ENCODE measurements at regions not wholly inside any gene's neighbourhood (a gene's known extent, or its start where the extent isn't known, plus 50 kb on each side); places are given as distances from the start of the nearest gene placed in this dataset.

DNA sequence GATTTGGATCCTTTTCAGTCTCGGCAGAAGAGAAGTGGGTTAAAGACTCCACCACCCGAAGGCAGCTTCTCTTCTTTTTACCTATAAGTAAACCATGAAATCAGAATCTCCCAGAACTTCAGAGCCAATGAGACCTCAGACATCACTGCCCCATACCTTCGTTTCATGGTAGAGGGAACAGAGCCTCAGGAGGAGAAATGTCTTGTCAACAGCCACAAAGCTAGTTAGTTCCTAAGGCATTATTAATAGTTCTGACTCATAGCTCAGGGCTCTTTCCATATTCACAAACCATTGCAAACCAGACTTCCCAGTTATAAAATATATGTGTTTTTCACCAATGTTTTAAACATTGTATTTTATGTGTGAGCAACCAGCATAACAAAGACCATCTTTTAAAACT is 118.7 kb upstream of the RIPOR2 start:
- TF ChIP-seq SIN3A (IDR thresholded peaks at IDR 0.05; ENCODE audit: borderline replicate concordance, insufficient read depth, low read length) (no peak), TAF1 (IDR thresholded peaks at IDR 0.05; ENCODE audit: borderline replicate concordance, insufficient read depth, low read length) (no peak), POLR2AphosphoS5 (IDR thresholded peaks at IDR 0.05; ENCODE audit: low read depth, low read length) (no peak), FOXP2 (optimal IDR thresholded peaks at IDR 0.05; ENCODE audit: borderline replicate concordance, extremely low read depth, extremely low read length, insufficient read depth) (no peak)
- TF ChIP-seq, protein P1, sequence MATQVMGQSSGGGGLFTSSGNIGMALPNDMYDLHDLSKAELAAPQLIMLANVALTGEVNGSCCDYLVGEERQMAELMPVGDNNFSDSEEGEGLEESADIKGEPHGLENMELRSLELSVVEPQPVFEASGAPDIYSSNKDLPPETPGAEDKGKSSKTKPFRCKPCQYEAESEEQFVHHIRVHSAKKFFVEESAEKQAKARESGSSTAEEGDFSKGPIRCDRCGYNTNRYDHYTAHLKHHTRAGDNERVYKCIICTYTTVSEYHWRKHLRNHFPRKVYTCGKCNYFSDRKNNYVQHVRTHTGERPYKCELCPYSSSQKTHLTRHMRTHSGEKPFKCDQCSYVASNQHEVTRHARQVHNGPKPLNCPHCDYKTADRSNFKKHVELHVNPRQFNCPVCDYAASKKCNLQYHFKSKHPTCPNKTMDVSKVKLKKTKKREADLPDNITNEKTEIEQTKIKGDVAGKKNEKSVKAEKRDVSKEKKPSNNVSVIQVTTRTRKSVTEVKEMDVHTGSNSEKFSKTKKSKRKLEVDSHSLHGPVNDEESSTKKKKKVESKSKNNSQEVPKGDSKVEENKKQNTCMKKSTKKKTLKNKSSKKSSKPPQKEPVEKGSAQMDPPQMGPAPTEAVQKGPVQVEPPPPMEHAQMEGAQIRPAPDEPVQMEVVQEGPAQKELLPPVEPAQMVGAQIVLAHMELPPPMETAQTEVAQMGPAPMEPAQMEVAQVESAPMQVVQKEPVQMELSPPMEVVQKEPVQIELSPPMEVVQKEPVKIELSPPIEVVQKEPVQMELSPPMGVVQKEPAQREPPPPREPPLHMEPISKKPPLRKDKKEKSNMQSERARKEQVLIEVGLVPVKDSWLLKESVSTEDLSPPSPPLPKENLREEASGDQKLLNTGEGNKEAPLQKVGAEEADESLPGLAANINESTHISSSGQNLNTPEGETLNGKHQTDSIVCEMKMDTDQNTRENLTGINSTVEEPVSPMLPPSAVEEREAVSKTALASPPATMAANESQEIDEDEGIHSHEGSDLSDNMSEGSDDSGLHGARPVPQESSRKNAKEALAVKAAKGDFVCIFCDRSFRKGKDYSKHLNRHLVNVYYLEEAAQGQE (IDR thresholded peaks at IDR 0.05; ENCODE audit: insufficient read depth in 1 of 2, low read depth in 2 of 2, low read length in 2 of 2) = no peak

DNA sequence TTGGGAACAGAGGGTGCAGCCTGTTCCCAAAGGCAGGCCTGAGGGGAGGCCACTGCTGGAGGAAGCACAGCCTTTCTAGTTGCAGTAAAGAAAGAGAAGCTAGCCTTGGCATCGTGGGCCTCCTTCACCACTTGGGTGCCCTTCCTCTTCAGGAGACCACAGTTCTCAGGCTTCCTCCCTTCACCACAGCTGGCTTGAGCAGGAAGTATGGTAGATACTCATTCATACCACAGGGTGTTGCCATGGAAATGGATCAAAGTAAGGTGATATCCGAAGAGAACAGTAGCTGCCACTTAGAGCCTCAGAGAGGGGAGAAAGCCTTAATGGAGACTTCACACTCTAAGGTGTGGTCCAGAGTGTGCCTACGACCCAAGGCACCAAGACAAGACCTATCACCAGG is 120.4 kb upstream of the RIPOR2 start:
- TF ChIP-seq FOXP2 (optimal IDR thresholded peaks at IDR 0.05; ENCODE audit: borderline replicate concordance, extremely low read depth, extremely low read length, insufficient read depth) (no peak), TAF1 (IDR thresholded peaks at IDR 0.05; ENCODE audit: borderline replicate concordance, insufficient read depth, low read length) (no peak), SIN3A (IDR thresholded peaks at IDR 0.05; ENCODE audit: borderline replicate concordance, insufficient read depth, low read length) (no peak), POLR2AphosphoS5 (IDR thresholded peaks at IDR 0.05; ENCODE audit: low read depth, low read length) (no peak)
- TF ChIP-seq, protein P1 (IDR thresholded peaks at IDR 0.05; ENCODE audit: insufficient read depth in 1 of 2, low read depth in 2 of 2, low read length in 2 of 2) = no peak

DNA sequence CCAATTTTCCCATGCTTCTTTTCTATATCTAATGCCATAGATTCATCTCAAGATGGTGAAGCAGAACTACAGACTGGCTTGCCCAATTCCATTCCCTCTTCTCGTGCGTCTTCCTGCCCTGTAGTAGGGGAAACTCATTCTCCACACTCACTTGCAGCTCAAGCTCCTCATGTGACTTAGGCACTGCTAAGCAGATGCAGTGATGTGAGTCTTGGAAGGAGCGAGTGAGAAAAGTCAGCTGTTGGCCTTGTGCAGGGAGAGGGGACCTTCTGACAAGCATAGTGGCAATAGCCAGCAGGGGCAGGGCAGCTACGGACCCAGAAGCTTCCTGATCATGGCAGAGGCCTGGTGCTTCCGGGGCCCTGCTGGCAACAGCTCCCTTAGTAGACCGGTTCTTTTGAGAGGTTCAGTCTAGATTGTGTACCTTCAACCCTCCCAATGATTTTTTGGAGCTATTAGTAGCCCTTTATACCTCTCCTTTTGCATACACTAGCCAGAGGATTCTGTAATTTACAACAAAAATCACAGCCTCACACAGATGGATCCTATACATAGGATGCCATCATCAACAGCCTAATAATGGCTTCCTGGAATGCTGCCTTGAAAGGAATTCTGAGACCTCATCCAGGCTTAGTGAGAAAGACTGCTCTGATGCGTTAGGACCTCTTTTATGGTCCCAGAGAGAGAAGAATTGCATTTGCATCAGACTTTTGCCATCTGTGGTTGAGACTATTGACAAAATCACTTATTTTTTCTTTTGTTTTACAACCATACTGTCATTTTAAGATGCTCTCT is 121.5 kb upstream of the RIPOR2 start:
- TF ChIP-seq, protein P1 (IDR thresholded peaks at IDR 0.05; ENCODE audit: insufficient read depth in 1 of 2, low read depth in 2 of 2, low read length in 2 of 2) = no peak
- TF ChIP-seq POLR2AphosphoS5 (IDR thresholded peaks at IDR 0.05; ENCODE audit: low read depth, low read length) (no peak), SIN3A (IDR thresholded peaks at IDR 0.05; ENCODE audit: borderline replicate concordance, insufficient read depth, low read length) (no peak), TAF1 (IDR thresholded peaks at IDR 0.05; ENCODE audit: borderline replicate concordance, insufficient read depth, low read length) (no peak), FOXP2 (optimal IDR thresholded peaks at IDR 0.05; ENCODE audit: borderline replicate concordance, extremely low read depth, extremely low read length, insufficient read depth) (no peak)

DNA sequence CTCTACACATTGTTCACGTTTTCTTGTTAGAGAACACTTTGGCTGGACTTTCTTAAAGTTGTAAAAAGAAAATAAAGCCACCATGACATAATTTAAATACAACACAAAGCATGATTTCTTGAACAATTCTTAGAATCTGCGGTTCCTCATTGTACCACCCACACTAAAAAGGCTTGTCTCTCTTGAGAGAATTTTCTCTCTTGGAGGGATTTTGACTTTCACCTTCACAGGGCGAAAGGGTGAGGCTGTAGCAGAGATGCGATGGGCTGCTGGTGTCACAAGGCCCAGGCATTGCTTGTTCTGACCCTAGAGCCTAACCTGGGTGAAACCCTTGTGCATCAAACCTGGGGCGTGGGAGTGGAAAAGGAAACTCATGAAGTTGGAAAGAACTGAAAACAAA is 122.7 kb upstream of the RIPOR2 start:
- no peak for TF ChIP-seq SIN3A (IDR thresholded peaks at IDR 0.05; ENCODE audit: borderline replicate concordance, insufficient read depth, low read length)
- TF ChIP-seq TAF1 (IDR thresholded peaks at IDR 0.05; ENCODE audit: borderline replicate concordance, insufficient read depth, low read length) = no peak
- TF ChIP-seq, protein P1 (IDR thresholded peaks at IDR 0.05; ENCODE audit: insufficient read depth in 1 of 2, low read depth in 2 of 2, low read length in 2 of 2) = no peak
- no peak for TF ChIP-seq FOXP2 (optimal IDR thresholded peaks at IDR 0.05; ENCODE audit: borderline replicate concordance, extremely low read depth, extremely low read length, insufficient read depth)
- TF ChIP-seq POLR2AphosphoS5 (IDR thresholded peaks at IDR 0.05; ENCODE audit: low read depth, low read length) = no peak
